GM23248 (cell line): ENCODE measurements at regions not wholly inside any gene's neighbourhood (a gene's known extent, or its start where the extent isn't known, plus 50 kb on each side); places are given as distances from the start of the nearest gene placed in this dataset.

Experiments
- DNase-seq: peaks from one replicate; pipeline ENCODE4 v3.0.0-alpha.2; 2015
- H2AFZ ChIP-seq: fragments of 200-600 bp; sonication (generic); 2 replicates; pipeline ENCODE4 v1.6.1; 2016; ENCODE audit warnings: antibody characterized with exemption
- H3F3A ChIP-seq: fragments of 200-600 bp; sonication (generic); 2 replicates; pipeline ENCODE4 v1.6.1; 2016; ENCODE audit warnings: mild to moderate bottlenecking, antibody characterized with exemption, mixed run types; ENCODE audit not compliant: insufficient read depth
- H3K27ac ChIP-seq: fragments of 200-600 bp; sonication (generic); 2 replicates; pipeline ENCODE4 v1.5.1; 2016; ENCODE audit warnings: mild to moderate bottlenecking
- H3K27me3 ChIP-seq: fragments of 200-600 bp; sonication (generic); replicated peaks from 2 replicates; pipeline ENCODE4 v1.6.1; 2016; ENCODE audit warnings: mild to moderate bottlenecking; ENCODE audit not compliant: insufficient read depth
- H3K36me3 ChIP-seq: fragments of 200-600 bp; sonication (generic); 2 replicates; pipeline ENCODE4 v1.6.1; 2016; ENCODE audit warnings: low read depth, mild to moderate bottlenecking
- H3K4me1 ChIP-seq: fragments of 200-600 bp; sonication (generic); 2 replicates; pipeline ENCODE4 v1.6.1; 2016; ENCODE audit warnings: mild to moderate bottlenecking; ENCODE audit not compliant: insufficient read depth
- H3K4me2 ChIP-seq: fragments of 200-600 bp; sonication (generic); one replicate; pipeline ENCODE4 v1.6.1; 2016; ENCODE audit warnings: mild to moderate bottlenecking; ENCODE audit not compliant: unreplicated experiment
- H3K4me3 ChIP-seq: fragments of 200-600 bp; sonication (generic); 2 replicates; pipeline ENCODE4 v1.5.1; 2016; ENCODE audit warnings: mild to moderate bottlenecking
- H3K79me2 ChIP-seq: fragments of 200-600 bp; sonication (generic); 2 replicates; pipeline ENCODE4 v1.6.1; 2016; ENCODE audit warnings: mild to moderate bottlenecking; ENCODE audit not compliant: insufficient read depth
- H3K9ac ChIP-seq: fragments of 200-600 bp; sonication (generic); 2 replicates; pipeline ENCODE4 v1.6.1; 2016; ENCODE audit warnings: mild to moderate bottlenecking
- H3K9me2 ChIP-seq: fragments of 200-600 bp; sonication (generic); 2 replicates; pipeline ENCODE4 v1.6.1; 2016; ENCODE audit warnings: mixed run types, mild to moderate bottlenecking, moderate library complexity; ENCODE audit not compliant: insufficient read depth
- H3K9me3 ChIP-seq: fragments of 200-600 bp; sonication (generic); one replicate; pipeline ENCODE4 v1.6.1; 2017; ENCODE audit warnings: low read depth
- H4K20me1 ChIP-seq: fragments of 200-600 bp; sonication (generic); 2 replicates; pipeline ENCODE4 v1.6.0; 2016; ENCODE audit not compliant: insufficient read depth
- EZH2 ChIP-seq: fragments of 200-600 bp; sonication (generic); IDR thresholded peaks from 2 replicates; pipeline ENCODE4 v1.6.1; 2018; ENCODE audit warnings: antibody characterized with exemption, mild to moderate bottlenecking; ENCODE audit not compliant: insufficient read depth, poor library complexity, severe bottlenecking
- EZH2phosphoT487 ChIP-seq: fragments of 200-600 bp; sonication (generic); IDR thresholded peaks from 2 replicates; pipeline ENCODE4 v1.6.1; 2018; ENCODE audit warnings: antibody characterized with exemption, moderate library complexity, mild to moderate bottlenecking, low read depth; ENCODE audit not compliant: insufficient read depth
- WGBS, 2 experiments: methylation state at CpG; one replicate each; pipeline ENCODE4 v1.1.6; 2015 to 2017; ENCODE audit warnings: low lambda C conversion rate in 2 of 2, low coverage in 1 of 2; ENCODE audit errors: missing lambda C conversion rate in 2 of 2; 5-methylcytosine and 5-hydroxymethylcytosine counted together
- in situ Hi-C: fragments of 300-500 bp; cut with MboI; formaldehyde crosslinking; loops from 2 replicates; pipeline ENCODE4 v1.15.0; 2020

DNA sequence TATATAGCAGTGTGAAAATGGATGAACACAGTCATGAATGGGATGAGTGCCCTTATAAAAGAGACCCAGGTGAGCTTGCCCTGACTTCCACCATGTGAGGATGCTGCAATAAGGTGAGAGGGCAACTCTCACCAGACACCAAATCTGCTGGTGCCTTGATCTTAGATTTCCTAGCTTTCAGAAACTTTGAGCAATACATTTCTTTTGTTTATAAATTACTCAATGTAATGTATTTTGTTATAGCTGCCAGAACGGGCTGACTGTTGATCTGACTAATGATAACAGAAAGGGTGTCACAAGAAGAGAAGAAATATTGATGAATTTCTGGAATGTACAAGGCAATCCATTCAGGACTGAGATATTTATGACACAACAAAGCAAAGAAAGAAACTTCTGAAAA is 180.5 kb downstream of the MCHR2 start:
- Histone ChIP-seq H3K79me2 (no peaks in the 10 kb centered on the region), H3K9me3 (no peaks in the 10 kb centered on the region), H3K4me2 (no peak overlapping the region), H4K20me1 (no peaks in the 10 kb centered on the region), H3K4me3 (no peak overlapping the region), H3K9ac (no peak overlapping the region), H3K27me3 (peaks cover 4% of the 10 kb centered on the region; the same call in 1 of the 2 replicates), H3F3A (no peaks in the 10 kb centered on the region), H3K4me1 (no peaks in the 10 kb centered on the region), H3K36me3 (no peaks in the 10 kb centered on the region), H2AFZ (no peak overlapping the region), H3K27ac (no peak overlapping the region), H3K9me2 (no peaks in the 10 kb centered on the region)
- TF ChIP-seq EZH2 (no peak), EZH2phosphoT487 (no peak)
- in situ Hi-C loops, result no loop called here
- no peak for DNase-seq
- 11 to 22% methylated on average over 1 of the region's 1 CpG for WGBS, 2 experiments

GRCh38 chr6:99814230-99814928 is 179.6 kb downstream of the MCHR2 start:
- Histone ChIP-seq H4K20me1 (no peaks in the 10 kb centered on the region), H2AFZ (no peak overlapping the region), H3K9me3 (no peaks in the 10 kb centered on the region), H3K36me3 (no peaks in the 10 kb centered on the region), H3K9me2 (no peaks in the 10 kb centered on the region), H3K9ac (no peak overlapping the region), H3F3A (no peaks in the 10 kb centered on the region), H3K27ac (no peak overlapping the region), H3K27me3 (no peaks in the 10 kb centered on the region), H3K4me2 (no peak overlapping the region), H3K79me2 (no peaks in the 10 kb centered on the region), H3K4me3 (no peak overlapping the region), H3K4me1 (no peaks in the 10 kb centered on the region)
- in situ Hi-C loops, result no loop called here
- WGBS, 2 experiments, result 32 to 35% methylated on average over 6 of the region's 6 CpGs
- no peak for DNase-seq
- TF ChIP-seq EZH2, result no peak
- no peak for TF ChIP-seq EZH2phosphoT487

DNA sequence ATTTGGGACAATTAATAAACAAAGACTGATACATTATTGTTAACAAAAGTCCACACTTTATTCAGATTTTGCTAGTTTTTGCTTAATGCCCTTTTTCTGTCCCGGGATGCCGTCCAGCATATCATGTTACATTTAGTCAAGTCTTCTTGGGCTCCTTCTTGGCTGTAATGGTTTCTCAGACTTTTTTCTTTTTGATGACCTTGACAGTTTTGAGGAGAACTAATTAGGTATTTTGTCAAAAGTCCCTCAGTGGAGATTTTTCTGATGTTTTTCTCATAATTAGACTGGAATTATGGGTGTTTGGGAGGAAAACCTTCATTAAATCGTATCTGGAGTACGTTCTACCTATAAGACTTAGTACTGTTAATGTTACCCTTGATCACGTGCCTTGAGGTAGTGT is 177.2 kb downstream of the MCHR2 start:
- DNase-seq, result no peak
- H3K4me3 ChIP-seq, result no peak overlapping the region
- no peaks in the 10 kb centered on the region for H3K9me3 ChIP-seq
- H3K9me2 ChIP-seq, result no peaks in the 10 kb centered on the region
- H2AFZ ChIP-seq, result no peak overlapping the region
- no peak overlapping the region for H3K27ac ChIP-seq
- no peaks in the 10 kb centered on the region; the same call in 1 of the 2 replicates for H3K27me3 ChIP-seq
- TF ChIP-seq EZH2phosphoT487, result no peak
- TF ChIP-seq EZH2, result no peak
- H3K4me1 ChIP-seq, result no peaks in the 10 kb centered on the region
- no peaks in the 10 kb centered on the region for H4K20me1 ChIP-seq
- in situ Hi-C loops, result no loop called here
- no peak overlapping the region for H3K9ac ChIP-seq
- no peaks in the 10 kb centered on the region for H3K36me3 ChIP-seq
- H3K4me2 ChIP-seq, result no peak overlapping the region
- WGBS, 2 experiments, result 24 to 33% methylated on average over 5 of the region's 5 CpGs
- H3F3A ChIP-seq, result no peaks in the 10 kb centered on the region
- no peaks in the 10 kb centered on the region for H3K79me2 ChIP-seq

DNA sequence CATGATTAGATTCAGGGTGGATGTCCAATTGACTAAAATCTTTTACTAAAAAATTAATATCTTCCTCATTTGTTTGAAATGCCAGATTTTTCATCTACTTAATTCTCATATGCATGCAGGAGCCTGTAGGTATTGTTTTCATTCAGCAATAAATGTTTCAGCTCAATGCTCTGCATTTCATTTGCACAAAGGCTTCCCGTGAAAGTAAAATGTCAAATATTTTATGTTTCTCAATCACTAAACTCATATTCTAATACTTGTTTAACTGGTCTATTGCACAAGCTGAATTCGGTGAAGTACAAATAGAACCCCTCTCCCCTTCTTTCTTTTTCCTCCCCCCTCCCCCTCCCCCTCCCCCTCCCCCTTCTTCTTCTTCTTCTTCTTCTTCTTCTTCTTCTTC is 175.9 kb downstream of the MCHR2 start:
- Histone ChIP-seq H3K4me2 (no peak overlapping the region), H2AFZ (no peak overlapping the region), H3F3A (no peaks in the 10 kb centered on the region), H3K9ac (no peak overlapping the region), H3K79me2 (no peaks in the 10 kb centered on the region), H3K9me2 (no peaks in the 10 kb centered on the region), H3K9me3 (no peaks in the 10 kb centered on the region), H3K36me3 (no peaks in the 10 kb centered on the region), H3K4me1 (no peaks in the 10 kb centered on the region), H3K27me3 (no peaks in the 10 kb centered on the region; the same call in 1 of the 2 replicates), H3K27ac (no peak overlapping the region), H3K4me3 (no peak overlapping the region), H4K20me1 (no peaks in the 10 kb centered on the region)
- TF ChIP-seq EZH2, result no peak
- TF ChIP-seq EZH2phosphoT487, result no peak
- DNase-seq, result no peak
- in situ Hi-C loops, result no loop called here
- WGBS, 2 experiments, result 23 to 31% methylated on average over 2 of the region's 2 CpGs

DNA sequence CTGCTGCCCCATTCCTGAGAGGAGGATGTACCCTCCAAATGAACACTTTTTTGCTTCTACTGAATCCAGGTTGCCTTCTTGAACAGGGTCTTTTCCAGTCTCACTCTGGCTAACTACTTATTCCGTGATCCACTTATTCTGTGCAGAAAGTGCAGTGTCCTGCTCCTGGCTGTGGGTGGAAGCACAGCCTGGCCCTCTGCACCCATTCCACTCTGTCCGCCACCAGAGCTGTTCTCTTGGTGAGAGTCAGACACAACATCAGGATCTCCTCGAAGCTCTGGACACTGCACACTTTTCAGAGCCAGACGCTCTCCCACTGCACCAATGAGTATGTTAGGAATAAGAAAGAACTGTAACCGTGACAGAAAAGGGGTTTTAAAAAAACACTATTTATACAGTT is 174.2 kb downstream of the MCHR2 start:
- Histone ChIP-seq H3K4me1 (no peaks in the 10 kb centered on the region), H4K20me1 (no peaks in the 10 kb centered on the region), H3K4me3 (no peak overlapping the region), H2AFZ (no peak overlapping the region), H3K79me2 (no peaks in the 10 kb centered on the region), H3K36me3 (no peaks in the 10 kb centered on the region), H3K4me2 (no peak overlapping the region), H3K9me3 (no peaks in the 10 kb centered on the region), H3K9ac (no peak overlapping the region), H3F3A (no peaks in the 10 kb centered on the region), H3K27me3 (no peaks in the 10 kb centered on the region; the same call in 1 of the 2 replicates), H3K27ac (no peak overlapping the region), H3K9me2 (no peaks in the 10 kb centered on the region)
- 33 to 41% methylated on average over 5 of the region's 5 CpGs for WGBS, 2 experiments
- no peak for TF ChIP-seq EZH2phosphoT487
- TF ChIP-seq EZH2, result no peak
- DNase-seq, result no peak
- in situ Hi-C loops, result no loop called here
